GM19239 (cell line): ENCODE measurements at regions not wholly inside any gene's neighbourhood (a gene's known extent, or its start where the extent isn't known, plus 50 kb on each side); places are given as distances from the start of the nearest gene placed in this dataset.

Experiments
- DNase-seq: peaks from one replicate; pipeline ENCODE4 v3.0.0; 2011; ENCODE audit warnings: low spot score; ENCODE audit not compliant: insufficient read length
- FAIRE-seq: peaks from 2 replicates; lab custom pipeline; 2011; peaks lifted over from hg19 to GRCh38; lab: Jason Lieb, UNC

DNA sequence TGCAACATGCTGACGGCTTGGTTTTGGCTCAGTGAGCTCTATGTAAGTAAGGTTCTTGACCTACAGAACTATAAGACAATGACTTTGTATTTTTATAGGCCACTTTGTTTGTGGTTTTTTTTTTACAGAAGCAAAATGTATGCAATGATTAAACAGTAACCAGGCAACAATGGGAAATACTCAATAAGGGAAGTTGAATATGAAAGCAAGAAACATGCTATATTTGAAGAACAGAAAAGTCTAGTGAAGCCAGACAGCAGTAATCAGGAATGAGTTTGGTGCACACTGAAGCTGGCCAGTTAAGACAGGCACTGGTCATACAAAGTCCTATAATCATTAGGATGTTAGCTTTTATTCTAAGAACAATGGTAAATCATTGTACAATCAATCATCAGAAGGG, 1926.8 kb downstream of the NCAM2 start:
- no peak for DNase-seq
- no peak for FAIRE-seq

DNA sequence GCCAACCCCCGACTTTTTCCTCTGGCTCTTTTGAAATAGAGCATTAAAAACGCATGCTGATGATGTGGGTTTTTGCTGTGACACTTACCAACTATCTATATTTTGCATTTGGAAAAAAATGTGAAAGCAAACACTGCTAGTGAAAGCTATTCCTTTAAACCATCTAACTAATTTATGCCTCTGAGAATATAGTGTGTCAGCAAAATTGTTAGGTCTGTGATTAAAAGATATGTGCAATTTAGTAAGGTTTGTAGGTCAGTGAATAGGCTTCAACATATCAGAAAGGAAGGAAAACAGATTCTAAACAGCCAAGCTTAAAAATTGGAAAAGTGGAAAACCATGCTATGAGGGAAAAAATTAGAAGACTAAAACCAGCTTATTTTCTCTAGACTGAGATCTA, 1929.3 kb downstream of the NCAM2 start:
- DNase-seq = no peak
- FAIRE-seq = no peak

- DNase-seq (no peak), FAIRE-seq (no peak)
These were observed 1943.7 kb downstream of the NCAM2 start for GRCh38 chr21:22941779-22942490.

- FAIRE-seq = no peak
These were observed 1957.3 kb downstream of the NCAM2 start for GRCh38 chr21:22955559-22955958.

GRCh38 chr21:22961258-22961657, 1963.0 kb downstream of the NCAM2 start:
- DNase-seq (no peak), FAIRE-seq (no peak)

More at GRCh38 chr21:22955559-22955958, 1957.3 kb downstream of the NCAM2 start:
- no peak for DNase-seq

- no peak for FAIRE-seq
- no peak for DNase-seq
These were observed 1967.4 kb downstream of the NCAM2 start for GRCh38 chr21:22965455-22966135.

- no peak for FAIRE-seq
- no peak for DNase-seq
These were observed 1983.6 kb downstream of the NCAM2 start for GRCh38 chr21:22981819-22982218.

DNA sequence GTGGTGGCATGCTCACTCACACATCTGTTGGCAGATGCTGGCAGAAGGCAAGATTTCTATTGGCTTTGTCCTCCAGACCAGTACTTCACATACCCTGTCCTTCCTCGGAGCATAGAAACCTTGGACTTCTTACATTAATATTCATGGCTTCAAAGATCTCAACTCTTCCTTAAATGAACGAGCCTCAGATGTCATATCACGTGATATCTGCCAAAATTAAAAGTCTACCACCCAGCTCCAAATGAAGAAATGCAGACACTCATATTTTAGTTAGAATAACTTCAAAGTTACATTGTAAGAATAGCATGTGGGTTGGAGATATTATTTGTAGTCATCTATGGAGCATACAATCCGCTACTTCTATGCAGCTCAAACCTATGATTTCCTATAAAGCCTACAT, 1994.9 kb downstream of the NCAM2 start:
- no peak for DNase-seq
- no peak for FAIRE-seq

GRCh38 chr21:22993822-22994574, 1995.8 kb downstream of the NCAM2 start:
- FAIRE-seq (no peak), DNase-seq (no peak)

- DNase-seq (no peak), FAIRE-seq (no peak)
These were observed 2005.7 kb downstream of the NCAM2 start for GRCh38 chr21:23003951-23004350.

DNA sequence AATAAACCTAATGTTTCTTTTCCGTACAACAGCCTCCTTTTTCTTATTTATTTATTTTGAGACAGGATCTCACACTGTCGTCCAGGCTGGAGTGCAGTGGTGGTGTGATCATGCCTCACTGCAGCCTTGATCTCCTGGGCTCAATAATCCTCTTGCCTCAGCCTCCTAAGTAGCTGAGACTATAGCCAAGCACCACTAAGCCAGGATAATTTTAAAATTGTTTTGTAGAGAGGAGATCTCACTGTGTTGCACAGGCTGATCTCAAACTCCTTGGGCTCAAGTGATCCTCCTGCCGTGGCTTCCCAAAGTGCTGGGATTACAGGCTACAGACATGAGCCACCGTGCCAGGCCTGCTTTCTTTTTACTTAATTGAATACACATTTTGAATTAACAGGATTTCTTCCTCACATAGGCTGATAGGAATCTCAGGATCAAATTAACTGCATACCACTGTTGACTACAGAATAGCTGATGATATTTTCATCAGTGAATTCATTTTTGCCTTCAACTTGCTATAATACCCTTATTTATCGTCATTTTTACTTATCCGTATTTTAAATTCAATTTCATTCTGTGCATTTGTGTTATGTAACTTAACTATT, 2010.5 kb downstream of the NCAM2 start:
- no peak for FAIRE-seq

GRCh38 chr21:23009360-23009759, 2011.2 kb downstream of the NCAM2 start:
- DNase-seq = no peak
- no peak for FAIRE-seq

More for the DNA sequence above, 2010.5 kb downstream of the NCAM2 start:
- no peak for DNase-seq

DNA sequence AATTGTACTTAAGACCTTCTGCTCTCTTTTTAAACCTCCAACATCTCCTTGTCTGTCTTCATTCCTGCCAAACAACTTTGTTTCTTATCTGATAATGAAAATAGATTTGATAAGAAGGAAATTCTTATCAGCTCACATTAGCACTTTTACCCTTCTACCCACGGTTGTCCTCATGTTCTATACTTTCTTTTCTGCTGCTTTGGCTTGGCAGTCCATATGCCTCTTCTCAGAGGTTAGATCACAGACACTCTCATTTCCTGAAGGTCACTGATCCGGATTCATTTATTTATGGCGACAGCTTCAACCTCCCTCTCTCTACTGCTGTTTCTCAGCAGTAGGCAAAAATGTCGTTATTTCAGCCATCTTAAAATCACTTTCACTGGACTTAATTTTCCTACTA, 2015.8 kb downstream of the NCAM2 start:
- no peak for FAIRE-seq

DNA sequence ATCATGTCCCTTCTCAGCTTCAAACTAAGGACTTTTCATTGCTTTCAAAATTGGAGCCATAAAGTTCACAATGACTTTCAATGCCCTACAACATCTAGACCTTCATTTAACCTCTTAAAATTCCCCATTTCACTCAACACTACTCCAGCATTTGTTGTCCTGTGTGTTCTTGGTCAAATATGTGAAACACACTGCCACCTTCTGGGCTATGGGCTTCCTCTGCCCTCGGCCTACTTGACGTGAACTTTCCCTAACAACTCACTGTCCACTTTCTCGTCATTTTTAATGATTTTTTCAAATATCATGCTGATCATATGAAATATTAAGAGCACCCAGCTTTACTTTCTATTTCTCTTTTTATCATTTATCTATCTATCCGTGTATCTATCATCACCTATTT, 2018.4 kb downstream of the NCAM2 start:
- no peak for FAIRE-seq
- no peak for DNase-seq

More for the DNA sequence above, 2015.8 kb downstream of the NCAM2 start:
- no peak for DNase-seq

- DNase-seq (no peak), FAIRE-seq (no peak)
These were observed 2019.8 kb downstream of the NCAM2 start for GRCh38 chr21:23017989-23018388.

DNA sequence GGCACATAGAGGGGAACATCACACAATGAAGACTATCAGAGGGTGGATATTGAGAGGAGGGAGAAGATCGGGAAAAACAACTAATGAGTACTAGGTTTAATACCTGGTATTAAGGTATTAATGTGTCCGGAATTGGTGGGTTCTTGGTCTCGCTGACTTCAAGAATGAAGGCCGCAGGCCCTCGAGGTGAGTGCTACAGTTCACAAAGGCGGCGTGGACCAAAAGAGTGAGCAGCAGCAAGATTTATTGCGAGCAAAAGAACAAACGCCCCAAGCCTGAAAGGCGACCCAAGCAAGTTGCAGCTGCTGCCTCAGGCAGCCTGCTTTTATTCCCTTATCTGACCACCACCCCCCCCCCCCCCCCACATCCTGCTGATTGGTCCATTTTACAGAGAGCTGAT, 2022.8 kb downstream of the NCAM2 start:
- no peak for FAIRE-seq
- no peak for DNase-seq

- FAIRE-seq = no peak
These were observed 2023.3 kb downstream of the NCAM2 start for GRCh38 chr21:23021481-23021880.

DNA sequence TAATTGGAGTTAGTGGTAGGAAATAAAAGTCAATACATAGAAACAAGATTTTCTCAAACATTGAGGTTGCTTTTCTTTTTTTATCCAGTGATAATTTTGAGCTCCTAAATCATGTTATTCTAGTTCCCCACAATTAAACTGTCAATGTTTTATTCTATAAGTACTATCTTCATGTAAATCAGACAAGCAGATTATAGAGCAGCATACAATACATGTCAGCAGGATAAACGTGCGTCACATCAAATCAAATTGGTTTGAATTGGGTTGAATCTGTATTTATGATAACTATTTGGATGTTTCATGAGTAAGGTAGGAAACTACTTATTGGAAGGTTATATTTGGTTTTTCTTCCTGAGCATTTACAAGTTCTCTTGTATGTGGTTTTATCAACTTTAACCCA, 2028.7 kb downstream of the NCAM2 start:
- FAIRE-seq (no peak), DNase-seq (no peak)

More at GRCh38 chr21:23021481-23021880, 2023.3 kb downstream of the NCAM2 start:
- DNase-seq = no peak

DNA sequence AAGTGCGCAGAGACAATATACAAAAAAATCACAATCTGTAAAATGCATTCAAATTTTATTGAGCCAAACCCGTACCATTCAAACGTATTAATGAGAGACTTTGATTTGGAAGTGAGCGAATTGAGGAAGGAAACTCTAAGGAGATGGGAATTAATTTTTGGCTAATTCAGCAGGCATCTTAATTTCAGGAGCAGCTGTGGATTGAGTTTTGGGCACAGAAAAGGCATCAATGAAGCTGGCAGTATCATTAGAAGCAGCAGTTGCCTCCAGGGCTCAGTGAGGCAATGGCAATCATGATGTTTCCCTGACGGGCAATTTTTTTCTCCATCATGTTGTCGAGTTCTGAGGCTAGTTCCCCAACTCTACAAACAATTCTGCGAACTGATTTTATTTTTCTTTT, 2041.6 kb downstream of the NCAM2 start:
- no peak for DNase-seq
- no peak for FAIRE-seq

GRCh38 chr21:23045955-23046354, 2047.7 kb downstream of the NCAM2 start:
- no peak for FAIRE-seq

DNA sequence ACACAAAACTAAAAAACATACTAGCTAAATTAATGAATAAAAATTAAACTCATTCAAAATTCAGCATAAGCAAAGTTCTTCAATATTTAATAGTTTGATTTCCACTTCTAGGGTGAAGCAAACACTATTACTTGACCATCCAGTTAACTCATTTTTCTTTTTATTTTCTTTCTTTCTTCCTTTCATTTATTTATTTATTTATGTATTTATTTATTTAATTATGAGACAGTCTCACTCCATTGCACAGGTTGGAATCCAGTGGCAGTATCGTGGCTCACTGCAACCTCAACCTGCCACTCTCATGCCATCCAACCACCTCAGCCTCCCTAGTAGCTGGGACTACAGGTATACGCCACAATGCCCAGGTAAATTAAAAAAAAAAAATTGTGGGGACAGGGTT, 2069.5 kb downstream of the NCAM2 start:
- FAIRE-seq (no peak), DNase-seq (no peak)

More at GRCh38 chr21:23045955-23046354, 2047.7 kb downstream of the NCAM2 start:
- DNase-seq = no peak
